Stimulated activated CD4-positive, alpha-beta T cell treated with anti-CD3 and anti-CD28 coated beads, Interleukin-4, amount 100 ng/mL, for 48 hours (primary cell): ENCODE measurements at regions not wholly inside any gene's neighbourhood (a gene's known extent, or its start where the extent isn't known, plus 50 kb on each side); places are given as distances from the start of the nearest gene placed in this dataset.
"Not testable (repeated sequence)": the region's sequence is repeated elsewhere in the genome, so short reads cannot be mapped to it uniquely, and the experiment has no call there.

Source experiments
- DNase-seq, 2 donors: peaks; one replicate each; pipeline ENCODE4 v3.0.0-alpha.2; 2020; ENCODE audit warnings: low read depth in 2 of 2

GRCh38 chr20:48329676-48330664 lies 497.8 kb downstream of the PREX1 start:
- DNase-seq: no peak

- DNase-seq: no peak
Measured at GRCh38 chr20:48329031-48329615, 498.7 kb downstream of the PREX1 start.

GRCh38 chr20:48327848-48328247 lies 500.0 kb downstream of the PREX1 start:
- not testable (repeated sequence) for DNase-seq

GRCh38 chr20:48326868-48327267 lies 500.9 kb downstream of the PREX1 start:
- no peak for DNase-seq

- DNase-seq: no peak
Measured at GRCh38 chr20:48326434-48326691, 501.4 kb downstream of the PREX1 start.

- DNase-seq: no peak
Measured at GRCh38 chr20:48325656-48326433, 502.0 kb downstream of the PREX1 start.

- no peak for DNase-seq
Measured at GRCh38 chr20:48324744-48325143, 503.1 kb downstream of the PREX1 start.

- no peak for DNase-seq
Measured at GRCh38 chr20:48321271-48321670, 506.5 kb downstream of the PREX1 start.

GRCh38 chr20:48319943-48320584 lies 507.7 kb downstream of the PREX1 start:
- DNase-seq: no peak

GRCh38 chr20:48317578-48317977 lies 510.2 kb downstream of the PREX1 start:
- no peak for DNase-seq

- no peak for DNase-seq
Measured at GRCh38 chr20:48314925-48315592, 512.7 kb downstream of the PREX1 start.

GRCh38 chr20:48313324-48313723 lies 514.5 kb downstream of the PREX1 start:
- no peak for DNase-seq

GRCh38 chr20:48311956-48312355 lies 515.8 kb downstream of the PREX1 start:
- DNase-seq: no peak

GRCh38 chr20:48310305-48310704 lies 517.5 kb downstream of the PREX1 start:
- DNase-seq: no peak

GRCh38 chr20:48309293-48309692 lies 518.5 kb downstream of the PREX1 start:
- no peak for DNase-seq

- no peak for DNase-seq
Measured at GRCh38 chr20:48308882-48309281, 518.9 kb downstream of the PREX1 start.

- DNase-seq: no peak
Measured at GRCh38 chr20:48308232-48308781, 519.5 kb downstream of the PREX1 start.

GRCh38 chr20:48307277-48307676 lies 520.5 kb downstream of the PREX1 start:
- no peak for DNase-seq

- no peak for DNase-seq
Measured at GRCh38 chr20:48302844-48303542, 517.7 kb upstream of the SULF2 start.

- no peak for DNase-seq
Measured at GRCh38 chr20:48302149-48302548, 516.9 kb upstream of the SULF2 start.

- DNase-seq: no peak
Measured at GRCh38 chr20:48301189-48301588, 515.9 kb upstream of the SULF2 start.
